ENCODE measurements at regions not wholly inside any gene's neighbourhood (a gene's known extent, or its start where the extent isn't known, plus 50 kb on each side); places are given as distances from the start of the nearest gene placed in this dataset.

DNA sequence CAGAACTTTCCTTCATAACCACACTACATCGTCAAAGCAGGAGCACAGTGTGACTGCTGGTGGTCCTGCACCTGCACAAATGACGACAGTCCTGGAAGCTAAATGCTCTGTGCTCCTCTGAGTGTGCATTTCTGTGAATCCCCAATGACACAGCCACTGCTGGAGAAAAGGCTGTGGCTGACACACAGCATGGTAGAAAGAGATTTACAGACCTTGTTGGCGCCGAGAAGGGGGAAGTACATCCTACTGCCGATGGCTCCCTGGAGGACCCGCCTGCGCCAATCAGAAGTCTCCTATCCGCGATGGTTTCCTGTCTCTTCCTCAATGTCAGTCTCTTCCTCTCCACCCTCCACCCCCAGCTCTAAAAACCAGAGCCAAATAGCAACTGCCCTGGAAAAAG is 115.4 kb upstream of the RAB4A start:
- no peak for ATAC-seq (ENCODE audit: insufficient number of reproducible peaks, low FRiP score, low read depth)
- Histone ChIP-seq H3K9me3 (no peaks in the 10 kb centered on the region), H3K27ac (no peak overlapping the region), H3K4me3 (no peak overlapping the region), H3K36me3 (no peaks in the 10 kb centered on the region), H3K4me1 (ENCODE audit: control insufficient read depth in 1 of 2, low read depth in 2 of 2) (peaks cover 3 to 19% of the 10 kb centered on the region in 2 donors), H3K27me3 (replicated peaks; ENCODE audit: insufficient read depth) (no peaks in the 10 kb centered on the region)
- DNase-seq (ENCODE audit: low spot score), result no peak
- TF ChIP-seq, protein P1, sequence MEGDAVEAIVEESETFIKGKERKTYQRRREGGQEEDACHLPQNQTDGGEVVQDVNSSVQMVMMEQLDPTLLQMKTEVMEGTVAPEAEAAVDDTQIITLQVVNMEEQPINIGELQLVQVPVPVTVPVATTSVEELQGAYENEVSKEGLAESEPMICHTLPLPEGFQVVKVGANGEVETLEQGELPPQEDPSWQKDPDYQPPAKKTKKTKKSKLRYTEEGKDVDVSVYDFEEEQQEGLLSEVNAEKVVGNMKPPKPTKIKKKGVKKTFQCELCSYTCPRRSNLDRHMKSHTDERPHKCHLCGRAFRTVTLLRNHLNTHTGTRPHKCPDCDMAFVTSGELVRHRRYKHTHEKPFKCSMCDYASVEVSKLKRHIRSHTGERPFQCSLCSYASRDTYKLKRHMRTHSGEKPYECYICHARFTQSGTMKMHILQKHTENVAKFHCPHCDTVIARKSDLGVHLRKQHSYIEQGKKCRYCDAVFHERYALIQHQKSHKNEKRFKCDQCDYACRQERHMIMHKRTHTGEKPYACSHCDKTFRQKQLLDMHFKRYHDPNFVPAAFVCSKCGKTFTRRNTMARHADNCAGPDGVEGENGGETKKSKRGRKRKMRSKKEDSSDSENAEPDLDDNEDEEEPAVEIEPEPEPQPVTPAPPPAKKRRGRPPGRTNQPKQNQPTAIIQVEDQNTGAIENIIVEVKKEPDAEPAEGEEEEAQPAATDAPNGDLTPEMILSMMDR (IDR thresholded peaks at IDR 0.05), result no peak

GRCh38 chr1:229156872-229157271 is 114.0 kb upstream of the RAB4A start:
- peaks cover 3 to 19% of the 10 kb centered on the region in 2 donors for H3K4me1 ChIP-seq (ENCODE audit: control insufficient read depth in 1 of 2, low read depth in 2 of 2)
- peak; percentile 39 for ATAC-seq (ENCODE audit: insufficient number of reproducible peaks, low FRiP score, low read depth)
- no peak overlapping the region for H3K4me3 ChIP-seq
- DNase-seq (ENCODE audit: low spot score), result no peak
- no peaks in the 10 kb centered on the region for H3K9me3 ChIP-seq
- no peaks in the 10 kb centered on the region for H3K27me3 ChIP-seq (replicated peaks; ENCODE audit: insufficient read depth)
- TF ChIP-seq, protein P1 (IDR thresholded peaks at IDR 0.05), result peak; percentile 70
- H3K27ac ChIP-seq, result no peak overlapping the region
- H3K36me3 ChIP-seq, result no peaks in the 10 kb centered on the region

DNA sequence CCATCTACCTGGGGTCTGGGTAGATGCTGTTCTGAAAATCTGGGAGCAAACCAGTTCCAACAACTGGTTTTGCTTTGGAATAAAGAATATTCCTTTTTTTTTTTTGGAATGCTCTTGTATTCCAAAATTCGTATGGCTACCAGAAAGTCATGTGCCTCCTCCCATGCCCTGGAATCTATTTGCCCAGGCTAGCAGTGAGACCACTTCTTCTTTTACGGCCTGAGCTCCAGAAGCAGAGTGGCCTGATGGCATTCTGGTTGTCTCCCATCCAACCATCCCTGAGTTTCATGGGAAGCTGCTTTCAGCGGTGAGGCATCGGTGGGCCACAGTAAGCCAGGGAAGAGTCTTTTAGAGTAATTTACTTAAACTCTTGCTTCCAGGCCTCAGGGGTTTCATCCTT is 113.4 kb upstream of the RAB4A start:
- DNase-seq (ENCODE audit: low spot score), result no peak
- peaks cover 3 to 19% of the 10 kb centered on the region in 2 donors for H3K4me1 ChIP-seq (ENCODE audit: control insufficient read depth in 1 of 2, low read depth in 2 of 2)
- TF ChIP-seq, protein P1 (IDR thresholded peaks at IDR 0.05), result no peak
- H3K9me3 ChIP-seq, result no peaks in the 10 kb centered on the region
- H3K4me3 ChIP-seq, result no peak overlapping the region
- no peaks in the 10 kb centered on the region for H3K27me3 ChIP-seq (replicated peaks; ENCODE audit: insufficient read depth)
- ATAC-seq (ENCODE audit: insufficient number of reproducible peaks, low FRiP score, low read depth), result no peak
- no peak overlapping the region for H3K27ac ChIP-seq
- H3K36me3 ChIP-seq, result no peaks in the 10 kb centered on the region

DNA sequence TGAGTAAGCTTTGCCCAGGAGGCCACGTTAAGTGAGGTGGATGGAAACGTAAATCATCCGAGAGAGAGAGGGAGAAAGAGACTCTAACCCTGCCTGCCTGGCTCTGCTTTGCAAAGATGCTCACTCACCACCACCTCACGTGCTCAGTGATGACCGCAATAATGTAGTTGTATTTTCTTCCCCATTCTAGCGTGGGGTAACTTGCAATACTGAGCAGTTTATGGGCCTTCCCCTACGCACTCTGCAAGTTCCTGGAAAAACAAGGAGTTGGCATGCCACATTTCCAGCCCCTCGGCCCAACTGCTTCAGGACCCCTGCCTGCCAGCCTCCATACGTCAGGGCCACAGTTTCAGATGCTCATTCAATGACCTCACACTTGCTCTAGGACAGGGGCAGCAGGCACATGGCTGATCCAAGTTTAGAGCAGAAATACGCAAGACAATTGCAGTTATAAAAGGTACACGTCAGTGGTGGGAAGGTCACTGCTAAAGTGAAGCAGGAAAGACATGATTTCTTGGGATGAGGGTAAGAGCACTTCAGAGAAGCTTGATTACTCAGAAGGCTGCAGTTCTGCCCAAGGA is 112.5 kb upstream of the RAB4A start:
- H3K9me3 ChIP-seq, result no peaks in the 10 kb centered on the region
- TF ChIP-seq, protein P1 (IDR thresholded peaks at IDR 0.05), result no peak
- H3K27ac ChIP-seq, result no peak overlapping the region
- DNase-seq (ENCODE audit: low spot score), result no peak
- H3K27me3 ChIP-seq (replicated peaks; ENCODE audit: insufficient read depth), result no peaks in the 10 kb centered on the region
- ATAC-seq (ENCODE audit: insufficient number of reproducible peaks, low FRiP score, low read depth), result no peak
- H3K4me1 ChIP-seq (ENCODE audit: control insufficient read depth in 1 of 2, low read depth in 2 of 2), result peaks cover 3 to 19% of the 10 kb centered on the region in 2 donors
- no peak overlapping the region for H3K4me3 ChIP-seq
- H3K36me3 ChIP-seq, result no peaks in the 10 kb centered on the region

DNA sequence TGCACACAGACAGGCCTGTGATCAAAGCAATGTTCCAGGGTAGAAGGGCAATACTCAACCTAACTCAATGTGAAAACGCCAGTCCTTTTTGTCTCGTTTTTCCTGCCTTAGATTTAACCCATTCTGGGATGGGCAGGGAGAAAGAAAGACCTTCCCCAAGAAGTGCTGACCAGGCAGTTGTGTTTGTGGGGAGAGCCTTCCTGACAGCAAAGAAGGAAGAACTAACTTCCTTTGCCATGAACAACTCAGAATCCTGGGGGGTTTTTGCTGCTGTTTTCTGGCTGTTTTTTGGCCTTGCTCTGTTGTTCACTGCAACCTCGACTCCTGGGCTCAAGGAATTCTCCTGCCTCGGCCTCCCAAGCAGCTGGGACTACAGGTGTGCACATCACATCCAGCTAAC is 112.0 kb upstream of the RAB4A start:
- Histone ChIP-seq H3K4me1 (ENCODE audit: control insufficient read depth in 1 of 2, low read depth in 2 of 2) (peaks cover 3 to 19% of the 10 kb centered on the region in 2 donors), H3K4me3 (no peak overlapping the region), H3K27me3 (replicated peaks; ENCODE audit: insufficient read depth) (no peaks in the 10 kb centered on the region), H3K9me3 (no peaks in the 10 kb centered on the region), H3K36me3 (no peaks in the 10 kb centered on the region), H3K27ac (no peak overlapping the region)
- ATAC-seq (ENCODE audit: insufficient number of reproducible peaks, low FRiP score, low read depth) (no peak), DNase-seq (ENCODE audit: low spot score) (no peak)
- TF ChIP-seq, protein P1 (IDR thresholded peaks at IDR 0.05), result no peak

All from thoracic aorta (tissue), 2 donors.